DMS153 treated with DMSO at 0.1 percent for 48 hours (cell line): ENCODE measurements at regions not wholly inside any gene's neighbourhood (a gene's known extent, or its start where the extent isn't known, plus 50 kb on each side); places are given as distances from the start of the nearest gene placed in this dataset.

Source experiments
- DNase-seq: peaks from one replicate; lab custom pipeline; 2025; ENCODE audit not compliant: unreplicated experiment; lab: John Stamatoyannopoulos, UW

- DNase-seq: no peak
Measured at GRCh38 chr16:17827313-17827712, 356.6 kb upstream of the XYLT1 start.

GRCh38 chr16:17817943-17818342 is 347.2 kb upstream of the XYLT1 start:
- DNase-seq: no peak

GRCh38 chr16:17817260-17817659 is 346.5 kb upstream of the XYLT1 start:
- no peak for DNase-seq

GRCh38 chr16:17812771-17813170 is 342.0 kb upstream of the XYLT1 start:
- DNase-seq: no peak

GRCh38 chr16:17804857-17805256 is 334.1 kb upstream of the XYLT1 start:
- DNase-seq: no peak

GRCh38 chr16:17803625-17804410 is 333.1 kb upstream of the XYLT1 start:
- DNase-seq: no peak

GRCh38 chr16:17802571-17802970 is 331.8 kb upstream of the XYLT1 start:
- no peak for DNase-seq

- DNase-seq: no peak
Measured at GRCh38 chr16:17801068-17801467, 330.3 kb upstream of the XYLT1 start.

- DNase-seq: no peak
Measured at GRCh38 chr16:17798716-17799115, 328.0 kb upstream of the XYLT1 start.

GRCh38 chr16:17793354-17793753 is 322.6 kb upstream of the XYLT1 start:
- no peak for DNase-seq

GRCh38 chr16:17784073-17784472 is 313.3 kb upstream of the XYLT1 start:
- no peak for DNase-seq

GRCh38 chr16:17780181-17780580 is 309.4 kb upstream of the XYLT1 start:
- DNase-seq: no peak

GRCh38 chr16:17777408-17777863 is 306.7 kb upstream of the XYLT1 start:
- DNase-seq: no peak

GRCh38 chr16:17776888-17777287 is 306.1 kb upstream of the XYLT1 start:
- DNase-seq: no peak

- DNase-seq: no peak
Measured at GRCh38 chr16:17776465-17776864, 305.7 kb upstream of the XYLT1 start.

GRCh38 chr16:17775061-17775460 is 304.3 kb upstream of the XYLT1 start:
- DNase-seq: no peak

GRCh38 chr16:17773698-17774101 is 302.9 kb upstream of the XYLT1 start:
- DNase-seq: no peak

- DNase-seq: no peak
Measured at GRCh38 chr16:17770104-17770503, 299.3 kb upstream of the XYLT1 start.

GRCh38 chr16:17769065-17769464 is 298.3 kb upstream of the XYLT1 start:
- DNase-seq: no peak

- DNase-seq: no peak
Measured at GRCh38 chr16:17768257-17768656, 297.5 kb upstream of the XYLT1 start.

GRCh38 chr16:17766012-17766411 is 295.3 kb upstream of the XYLT1 start:
- DNase-seq: no peak

GRCh38 chr16:17759451-17760390 is 289.0 kb upstream of the XYLT1 start:
- no peak for DNase-seq
